Upper lobe of left lung (tissue), 4 donors: ENCODE measurements at regions not wholly inside any gene's neighbourhood (a gene's known extent, or its start where the extent isn't known, plus 50 kb on each side); places are given as distances from the start of the nearest gene placed in this dataset.

ENCODE experiments used
- EP300 ChIP-seq, 4 donors: sonication (generic); formaldehyde crosslinking; IDR thresholded peaks; one replicate each; pipeline ENCODE4 v1.5.1; 2017; ENCODE audit warnings: antibody characterized with exemption in 4 of 4, control low read depth in 2 of 4
- POLR2A ChIP-seq, 4 donors: fragments of 450-650 bp; IDR thresholded peaks; one replicate each; pipeline ENCODE4 v1.5.1; 2016 to 2017; ENCODE audit warnings: antibody characterized with exemption in 4 of 4, mild to moderate bottlenecking in 2 of 4
- POLR2AphosphoS5 ChIP-seq, 2 donors: sonication (generic); formaldehyde crosslinking; IDR thresholded peaks; one replicate each; pipeline ENCODE4 v1.5.1; 2017; ENCODE audit warnings: antibody characterized with exemption in 2 of 2
- TF ChIP-seq, protein P1 (sequence below), 6 experiments: fragments of 450-650 bp in 4 of 6; fragments of 200-600 bp in 2 of 6; sonication (generic) in 2 of 6; IDR thresholded peaks; one replicate each; pipeline ENCODE4 v1.5.1; 2016 to 2019; ENCODE audit warnings: antibody characterized with exemption in 6 of 6

- TF ChIP-seq, protein P1, sequence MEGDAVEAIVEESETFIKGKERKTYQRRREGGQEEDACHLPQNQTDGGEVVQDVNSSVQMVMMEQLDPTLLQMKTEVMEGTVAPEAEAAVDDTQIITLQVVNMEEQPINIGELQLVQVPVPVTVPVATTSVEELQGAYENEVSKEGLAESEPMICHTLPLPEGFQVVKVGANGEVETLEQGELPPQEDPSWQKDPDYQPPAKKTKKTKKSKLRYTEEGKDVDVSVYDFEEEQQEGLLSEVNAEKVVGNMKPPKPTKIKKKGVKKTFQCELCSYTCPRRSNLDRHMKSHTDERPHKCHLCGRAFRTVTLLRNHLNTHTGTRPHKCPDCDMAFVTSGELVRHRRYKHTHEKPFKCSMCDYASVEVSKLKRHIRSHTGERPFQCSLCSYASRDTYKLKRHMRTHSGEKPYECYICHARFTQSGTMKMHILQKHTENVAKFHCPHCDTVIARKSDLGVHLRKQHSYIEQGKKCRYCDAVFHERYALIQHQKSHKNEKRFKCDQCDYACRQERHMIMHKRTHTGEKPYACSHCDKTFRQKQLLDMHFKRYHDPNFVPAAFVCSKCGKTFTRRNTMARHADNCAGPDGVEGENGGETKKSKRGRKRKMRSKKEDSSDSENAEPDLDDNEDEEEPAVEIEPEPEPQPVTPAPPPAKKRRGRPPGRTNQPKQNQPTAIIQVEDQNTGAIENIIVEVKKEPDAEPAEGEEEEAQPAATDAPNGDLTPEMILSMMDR (IDR thresholded peaks at IDR 0.05): no peak
- TF ChIP-seq POLR2A (IDR thresholded peaks at IDR 0.05) (no peak), POLR2AphosphoS5 (IDR thresholded peaks at IDR 0.05) (no peak), EP300 (IDR thresholded peaks at IDR 0.05) (no peak)
These were observed 360.9 kb upstream of the HSFY2 start for GRCh38 chrY:19134426-19134825.
